ENCODE measurements at regions not wholly inside any gene's neighbourhood (a gene's known extent, or its start where the extent isn't known, plus 50 kb on each side); places are given as distances from the start of the nearest gene placed in this dataset.

GRCh38 chrX:123049071-123049625 lies 134.9 kb upstream of the GRIA3 start:
- ATAC-seq (no peak), DNase-seq (no peak)
- Mint-ChIP-seq H3K27me3 (no peaks in the 10 kb centered on the region), H3K27ac (no peak overlapping the region), H3K4me3 (no peak overlapping the region), H3K36me3 (ENCODE audit: low read depth) (no peaks in the 10 kb centered on the region), H3K9me3 (no peaks in the 10 kb centered on the region), H3K4me1 (ENCODE audit: low read depth) (no peaks in the 10 kb centered on the region)
- POLR2A ChIA-PET: no interaction called here
- CTCF ChIA-PET: no interaction called here
- TF ChIP-seq CTCF (IDR thresholded peaks at IDR 0.05): no peak
- intact Hi-C loops (cut with micrococcal nuclease): no loop called here

GRCh38 chrX:123060986-123061385 lies 123.1 kb upstream of the GRIA3 start:
- Mint-ChIP-seq H3K4me1 (ENCODE audit: low read depth) (no peaks in the 10 kb centered on the region), H3K4me3 (no peak overlapping the region), H3K36me3 (ENCODE audit: low read depth) (no peaks in the 10 kb centered on the region), H3K9me3 (no peaks in the 10 kb centered on the region), H3K27ac (no peak overlapping the region), H3K27me3 (no peaks in the 10 kb centered on the region)
- intact Hi-C loops (cut with micrococcal nuclease): no loop called here
- CTCF ChIA-PET: no interaction called here
- POLR2A ChIA-PET: no interaction called here
- DNase-seq: no peak
- ATAC-seq: no peak
- TF ChIP-seq CTCF (IDR thresholded peaks at IDR 0.05): no peak

GRCh38 chrX:123064053-123064452 lies 120.0 kb upstream of the GRIA3 start:
- no peak overlapping the region for H3K4me3 Mint-ChIP-seq
- no peak overlapping the region for H3K27ac Mint-ChIP-seq
- ChIA-PET CTCF (no interaction called here), POLR2A (no interaction called here)
- H3K36me3 Mint-ChIP-seq (ENCODE audit: low read depth): no peaks in the 10 kb centered on the region
- intact Hi-C loops (cut with micrococcal nuclease): no loop called here
- DNase-seq (no peak), ATAC-seq (no peak)
- no peak for TF ChIP-seq CTCF (IDR thresholded peaks at IDR 0.05)
- H3K27me3 Mint-ChIP-seq: no peaks in the 10 kb centered on the region
- no peaks in the 10 kb centered on the region for H3K9me3 Mint-ChIP-seq
- no peaks in the 10 kb centered on the region for H3K4me1 Mint-ChIP-seq (ENCODE audit: low read depth)

- TF ChIP-seq CTCF (IDR thresholded peaks at IDR 0.05): no peak
- Mint-ChIP-seq H3K27ac (no peak overlapping the region), H3K27me3 (no peaks in the 10 kb centered on the region), H3K9me3 (no peaks in the 10 kb centered on the region), H3K4me3 (no peak overlapping the region), H3K4me1 (ENCODE audit: low read depth) (no peaks in the 10 kb centered on the region), H3K36me3 (ENCODE audit: low read depth) (no peaks in the 10 kb centered on the region)
- ChIA-PET CTCF (no interaction called here), POLR2A (no interaction called here)
- ATAC-seq (no peak), DNase-seq (no peak)
- intact Hi-C loops (cut with micrococcal nuclease): no loop called here
Observed at GRCh38 chrX:123072686-123073385, 111.2 kb upstream of the GRIA3 start.

GRCh38 chrX:123075947-123076561 lies 108.0 kb upstream of the GRIA3 start:
- Mint-ChIP-seq H3K9me3 (no peaks in the 10 kb centered on the region), H3K4me1 (ENCODE audit: low read depth) (no peaks in the 10 kb centered on the region), H3K27me3 (no peaks in the 10 kb centered on the region), H3K27ac (no peak overlapping the region), H3K4me3 (no peak overlapping the region), H3K36me3 (ENCODE audit: low read depth) (no peaks in the 10 kb centered on the region)
- TF ChIP-seq CTCF (IDR thresholded peaks at IDR 0.05): no peak
- ChIA-PET POLR2A (no interaction called here), CTCF (no interaction called here)
- DNase-seq (no peak), ATAC-seq (no peak)
- intact Hi-C loops (cut with micrococcal nuclease): no loop called here

All from activated CD8-positive, alpha-beta T cell treated with anti-CD3 and anti-CD28 coated beads for 36 hours (primary cell).